GM18508 (cell line): ENCODE measurements at regions not wholly inside any gene's neighbourhood (a gene's known extent, or its start where the extent isn't known, plus 50 kb on each side); places are given as distances from the start of the nearest gene placed in this dataset.
"Not testable (repeated sequence)": the region's sequence is repeated elsewhere in the genome, so short reads cannot be mapped to it uniquely, and the experiment has no call there.

Experiments used
- ATAC-seq: cut with Tn5 transposase; IDR thresholded peaks from one replicate; pipeline ENCODE4 v1.9.1; 2021; ENCODE audit warnings: moderate number of reproducible peaks; ENCODE audit not compliant: insufficient read depth, unreplicated experiment

GRCh38 chr3:176155012-176155411 lies 1042.3 kb downstream of the TBL1XR1 start:
- no peak for ATAC-seq

DNA sequence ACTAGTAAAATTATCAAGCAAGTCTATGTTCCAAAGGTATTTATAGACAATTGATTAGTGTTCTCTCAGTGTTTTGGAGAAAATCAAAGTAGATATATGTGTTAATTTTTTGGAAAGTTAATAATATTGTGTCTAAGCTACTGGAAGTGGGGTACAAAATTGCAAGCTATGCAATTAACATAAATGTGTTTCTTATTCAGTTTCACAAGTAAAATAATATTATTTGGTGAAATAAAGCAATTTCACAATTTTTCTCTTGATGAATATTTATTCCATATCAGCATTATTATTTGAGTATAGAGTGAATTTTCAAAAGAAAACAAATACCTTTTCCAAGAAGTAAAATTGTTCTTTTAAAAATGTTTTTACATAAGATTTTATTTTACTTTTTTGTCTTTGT lies 1047.7 kb downstream of the TBL1XR1 start:
- ATAC-seq: no peak

DNA sequence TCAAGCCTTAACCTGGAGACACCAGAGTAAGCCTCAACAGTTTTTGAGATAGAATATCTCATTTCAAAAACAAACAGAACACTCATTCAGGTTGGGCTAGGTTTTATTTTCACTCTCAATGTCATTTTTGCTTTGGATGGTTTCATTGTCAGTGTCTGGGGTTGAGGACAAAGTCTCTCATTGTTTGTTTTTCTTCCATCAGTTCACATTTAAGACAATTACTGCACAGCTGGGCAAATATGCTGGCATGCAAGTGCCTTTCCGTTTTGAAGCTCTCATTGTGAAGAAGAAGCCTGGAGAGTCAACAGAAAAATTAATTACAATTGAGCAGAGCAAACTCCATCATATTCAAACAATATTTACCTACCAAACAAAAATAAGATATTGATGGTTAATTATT lies 1050.0 kb downstream of the TBL1XR1 start:
- no peak for ATAC-seq

- ATAC-seq: no peak
Observed at GRCh38 chr3:176141837-176142236, 1055.4 kb downstream of the TBL1XR1 start.

GRCh38 chr3:176120507-176120906 lies 1076.8 kb downstream of the TBL1XR1 start:
- no peak for ATAC-seq

GRCh38 chr3:176119826-176120225 lies 1077.5 kb downstream of the TBL1XR1 start:
- ATAC-seq: no peak

- ATAC-seq: no peak
Observed at GRCh38 chr3:176106380-176106779, 1090.9 kb downstream of the TBL1XR1 start.

DNA sequence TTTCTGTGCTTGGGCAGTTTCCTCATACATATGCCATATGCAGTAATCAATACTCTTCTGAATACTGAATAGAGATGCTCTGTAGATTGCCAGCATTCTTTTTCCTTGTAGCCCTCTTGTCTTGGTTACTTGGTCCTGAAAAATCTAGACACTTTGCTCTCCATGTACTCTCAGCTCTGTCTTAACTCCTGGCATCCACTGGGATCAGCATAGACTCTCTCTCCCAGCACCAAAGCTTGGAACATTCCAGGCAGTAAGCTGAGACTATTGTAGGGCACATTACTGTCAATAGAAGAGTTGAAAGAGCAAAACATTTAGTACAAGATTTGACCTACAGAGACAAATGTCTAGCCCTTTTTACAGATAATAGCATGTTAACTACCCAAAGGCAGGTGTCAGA lies 1100.3 kb downstream of the TBL1XR1 start:
- ATAC-seq: no peak

GRCh38 chr3:176093892-176094291 lies 1103.4 kb downstream of the TBL1XR1 start:
- not testable (repeated sequence) for ATAC-seq

- no peak for ATAC-seq
Observed at GRCh38 chr3:176090727-176091126, 1106.6 kb downstream of the TBL1XR1 start.

DNA sequence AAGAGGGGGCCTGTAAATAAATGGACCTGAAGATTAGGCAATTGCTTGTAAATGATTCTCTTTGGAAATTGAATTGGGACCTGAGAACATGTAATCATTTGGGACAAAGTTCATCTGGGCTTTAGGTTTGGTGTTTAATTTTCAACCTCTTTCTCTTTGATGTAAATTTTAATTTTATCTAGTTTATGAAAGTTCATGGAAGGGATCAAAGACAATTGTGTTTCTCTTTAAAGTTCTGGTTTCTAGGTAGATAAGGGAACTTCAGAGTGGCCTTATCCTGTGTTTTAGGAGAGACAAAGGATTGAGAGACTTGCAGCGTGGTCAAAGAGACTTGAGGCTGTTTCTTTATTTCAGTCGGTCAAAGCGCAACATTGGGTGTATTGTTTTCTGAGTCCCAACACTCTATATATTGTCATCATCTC lies 1108.3 kb downstream of the TBL1XR1 start:
- no peak for ATAC-seq

DNA sequence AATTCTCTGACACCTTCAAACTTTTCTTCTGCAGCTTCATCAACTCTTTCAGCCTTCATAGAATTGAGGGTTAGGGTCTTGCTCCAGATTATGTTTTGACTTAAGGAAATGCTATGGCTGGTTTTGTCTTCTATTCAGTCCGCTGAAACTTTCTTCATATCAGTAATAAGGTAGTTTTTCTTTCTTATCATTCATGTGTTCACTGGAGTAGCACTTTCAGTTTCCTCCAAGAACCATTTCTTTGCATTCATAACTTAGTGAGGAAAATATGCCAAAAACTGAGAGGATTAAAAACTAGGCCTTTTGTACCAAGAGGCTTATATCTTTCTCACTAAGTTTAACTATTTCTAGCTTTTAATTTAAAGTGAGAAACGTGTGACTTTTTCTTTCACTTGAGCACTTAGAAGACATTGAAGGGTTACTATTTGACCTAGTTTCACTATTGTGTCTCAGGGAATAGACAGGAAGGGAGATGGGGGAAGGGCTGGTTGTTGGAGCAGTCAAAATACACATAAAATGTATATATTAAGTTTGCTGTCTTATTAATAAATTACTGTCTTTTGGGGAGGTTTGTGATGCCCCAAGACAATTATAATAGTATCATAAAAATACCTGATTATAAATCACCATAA lies 1110.1 kb downstream of the TBL1XR1 start:
- no peak for ATAC-seq

DNA sequence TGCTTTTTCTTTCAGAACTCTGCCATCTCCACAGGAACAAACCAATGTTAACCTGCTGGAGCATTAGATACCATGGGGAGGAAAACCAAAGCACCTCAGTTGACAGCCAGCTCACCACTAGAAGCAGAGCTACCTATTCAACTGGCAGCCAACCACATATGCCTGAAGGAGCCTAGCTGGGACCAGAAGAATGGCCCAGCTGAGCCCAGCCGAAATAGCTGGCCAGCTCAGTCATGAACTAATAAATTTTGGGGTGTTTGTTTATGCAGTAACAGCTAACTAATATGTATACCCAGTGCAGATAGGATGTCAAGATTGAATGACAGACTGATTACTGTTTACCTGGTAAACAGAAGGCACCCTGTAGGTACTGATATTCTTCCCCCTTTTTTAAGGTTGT lies 1117.5 kb downstream of the TBL1XR1 start:
- no peak for ATAC-seq

DNA sequence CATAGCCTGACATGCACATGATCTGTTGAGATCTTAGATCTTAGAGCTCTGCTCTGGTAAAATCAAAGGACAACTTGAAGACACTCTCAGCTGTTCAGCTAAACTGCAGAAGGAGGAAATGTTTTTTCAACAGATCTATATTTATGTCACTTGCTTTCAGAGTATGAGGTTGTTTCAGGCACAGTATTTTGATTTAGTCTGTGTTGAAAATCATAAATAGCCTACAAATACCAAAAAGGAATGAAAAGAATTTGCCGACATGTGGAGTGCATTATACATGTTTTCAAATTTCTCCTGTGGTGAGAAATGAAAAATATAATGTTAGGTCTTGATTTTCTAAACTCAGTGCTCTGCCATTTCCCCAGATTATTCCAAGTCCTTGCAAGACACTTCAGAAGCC lies 1118.4 kb downstream of the TBL1XR1 start:
- ATAC-seq: no peak

DNA sequence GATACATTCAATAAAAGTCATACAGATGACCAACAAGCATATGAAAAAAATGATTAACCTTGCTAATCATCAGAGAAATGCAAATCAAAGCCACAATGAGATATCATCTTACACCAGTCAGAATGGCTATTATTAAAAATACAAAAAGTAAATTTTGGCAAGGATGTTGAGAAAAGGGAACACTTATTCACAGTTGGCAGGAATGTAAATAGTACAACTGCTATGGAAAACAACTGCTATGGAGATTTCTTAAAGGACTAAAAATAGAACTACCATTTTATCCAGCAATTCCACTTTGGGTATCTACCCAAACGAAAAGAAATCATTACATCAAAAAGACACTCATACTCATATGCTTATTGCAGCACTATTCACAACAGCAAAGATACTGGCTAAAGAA lies 1121.8 kb downstream of the TBL1XR1 start:
- ATAC-seq: no peak

GRCh38 chr3:176075046-176075445 lies 1122.2 kb downstream of the TBL1XR1 start:
- no peak for ATAC-seq

GRCh38 chr3:176074096-176074495 lies 1123.2 kb downstream of the TBL1XR1 start:
- no peak for ATAC-seq

DNA sequence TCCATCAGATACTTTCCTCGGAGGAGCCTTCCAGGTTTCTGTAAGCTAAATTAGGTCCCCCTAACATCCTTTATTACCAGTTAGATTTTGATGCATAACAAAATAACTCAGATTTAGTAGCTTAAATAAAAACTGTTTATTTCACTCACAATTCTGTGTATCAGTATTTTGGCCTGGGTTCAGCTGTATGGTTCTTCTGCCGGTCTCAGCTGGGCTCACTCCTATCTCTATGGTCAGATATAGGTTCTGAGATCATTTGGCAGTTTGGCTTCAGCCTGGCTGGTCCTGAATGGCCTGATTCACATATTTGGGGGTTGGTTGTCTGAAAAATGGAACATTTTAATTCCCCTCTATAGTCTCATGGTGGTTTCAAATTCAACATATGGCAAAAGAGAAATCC lies 1125.3 kb downstream of the TBL1XR1 start:
- ATAC-seq: no peak

DNA sequence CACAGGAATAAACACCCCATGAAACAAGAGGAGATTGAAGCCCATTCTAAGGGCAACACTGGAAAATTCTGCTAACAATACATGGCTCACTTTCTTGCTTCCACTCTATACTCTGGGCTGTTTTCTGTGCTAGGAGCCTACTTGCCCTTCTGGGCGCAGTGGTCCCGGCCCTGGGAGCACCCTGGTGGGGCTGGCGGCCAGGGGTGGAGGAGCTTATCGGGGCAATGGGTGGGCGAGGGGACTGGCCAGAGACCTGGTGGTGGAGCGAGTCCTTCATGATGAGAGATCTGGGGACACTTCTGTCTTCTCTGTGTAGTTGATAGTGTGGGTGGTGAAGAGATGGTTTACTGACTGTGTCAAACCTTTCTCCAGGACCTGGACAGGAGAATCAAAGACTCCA lies 1128.5 kb downstream of the TBL1XR1 start:
- no peak for ATAC-seq

- ATAC-seq: no peak
Observed at GRCh38 chr3:176058856-176059255, 1138.4 kb downstream of the TBL1XR1 start.

- no peak for ATAC-seq
Observed at GRCh38 chr3:176055836-176056235, 1141.4 kb downstream of the TBL1XR1 start.

GRCh38 chr3:176051766-176052165 lies 1145.5 kb downstream of the TBL1XR1 start:
- no peak for ATAC-seq

GRCh38 chr3:176046703-176047102 lies 1150.6 kb downstream of the TBL1XR1 start:
- no peak for ATAC-seq
